Brain microvascular endothelial cell (primary cell): ENCODE measurements at regions not wholly inside any gene's neighbourhood (a gene's known extent, or its start where the extent isn't known, plus 50 kb on each side); places are given as distances from the start of the nearest gene placed in this dataset.

Experiments used
- DNase-seq: peaks from one replicate; pipeline ENCODE4 v3.0.0-alpha.2; 2020
- H3K27ac ChIP-seq: fragments of 250-450 bp; sonication (Bioruptor Pico); 2 replicates; pipeline ENCODE4 v1.5.1; 2020; ENCODE audit warnings: mild to moderate bottlenecking, moderate library complexity
- H3K27me3 ChIP-seq: fragments of 250-450 bp; sonication (Bioruptor Pico); replicated peaks from 2 replicates; pipeline ENCODE4 v1.5.1; 2020; ENCODE audit warnings: mild to moderate bottlenecking
- H3K36me3 ChIP-seq: fragments of 250-450 bp; sonication (Bioruptor Pico); replicated peaks from 2 replicates; pipeline ENCODE4 v1.5.1; 2020; ENCODE audit warnings: mild to moderate bottlenecking
- H3K4me3 ChIP-seq: 2 replicates; pipeline ENCODE4 v1.5.1; 2011; ENCODE audit warnings: low read depth, mild to moderate bottlenecking, control low read depth, low read length, moderate library complexity
- in situ Hi-C: cut with HindIII; loops from 2 replicates; pipeline ENCODE4 v1.10.0; 2017; ENCODE audit warnings: low sequenced_read_pairs, low pct_ligation_motif_present
- TF ChIP-seq, protein P1 (sequence below): IDR thresholded peaks from 2 replicates; pipeline ENCODE4 v1.5.1; 2011; ENCODE audit warnings: low read depth, mild to moderate bottlenecking, moderate library complexity, low read length, control low read depth, inconsistent platforms; ENCODE audit errors: missing control alignments

DNA sequence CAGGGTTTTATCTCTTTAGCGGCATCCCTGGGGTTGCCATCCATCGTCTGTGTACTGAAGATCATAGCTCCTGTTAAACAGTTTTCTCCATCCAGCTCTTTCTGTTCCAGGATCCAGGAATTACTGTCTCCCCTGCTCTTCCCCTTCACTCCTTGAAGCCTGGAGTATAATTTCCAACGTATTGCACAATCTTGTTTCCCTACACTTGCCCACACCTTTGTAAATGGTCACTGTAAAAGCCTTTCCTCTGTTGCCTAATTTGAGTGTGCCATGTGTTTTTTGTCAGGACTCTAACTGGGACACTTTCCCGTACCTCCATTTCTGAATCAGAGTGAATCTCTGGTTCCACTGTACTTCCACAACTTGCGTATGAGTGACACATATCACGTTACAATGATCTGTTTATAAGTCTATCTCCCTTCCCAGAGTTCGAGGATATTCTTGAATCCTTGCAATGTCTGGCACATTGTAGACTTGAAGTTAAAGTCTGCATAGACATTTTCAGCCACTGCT is 199.6 kb upstream of the SNX7 start:
- Histone ChIP-seq H3K27me3 (no peaks in the 10 kb centered on the region), H3K36me3 (no peaks in the 10 kb centered on the region), H3K27ac (no peak overlapping the region), H3K4me3 (no peak overlapping the region)
- in situ Hi-C loops: loop anchor here (25.0 kb wide), 1 partner anchor 400 kb away; no protein-coding TSS in a partner anchor
- DNase-seq: no peak
- TF ChIP-seq, protein P1, sequence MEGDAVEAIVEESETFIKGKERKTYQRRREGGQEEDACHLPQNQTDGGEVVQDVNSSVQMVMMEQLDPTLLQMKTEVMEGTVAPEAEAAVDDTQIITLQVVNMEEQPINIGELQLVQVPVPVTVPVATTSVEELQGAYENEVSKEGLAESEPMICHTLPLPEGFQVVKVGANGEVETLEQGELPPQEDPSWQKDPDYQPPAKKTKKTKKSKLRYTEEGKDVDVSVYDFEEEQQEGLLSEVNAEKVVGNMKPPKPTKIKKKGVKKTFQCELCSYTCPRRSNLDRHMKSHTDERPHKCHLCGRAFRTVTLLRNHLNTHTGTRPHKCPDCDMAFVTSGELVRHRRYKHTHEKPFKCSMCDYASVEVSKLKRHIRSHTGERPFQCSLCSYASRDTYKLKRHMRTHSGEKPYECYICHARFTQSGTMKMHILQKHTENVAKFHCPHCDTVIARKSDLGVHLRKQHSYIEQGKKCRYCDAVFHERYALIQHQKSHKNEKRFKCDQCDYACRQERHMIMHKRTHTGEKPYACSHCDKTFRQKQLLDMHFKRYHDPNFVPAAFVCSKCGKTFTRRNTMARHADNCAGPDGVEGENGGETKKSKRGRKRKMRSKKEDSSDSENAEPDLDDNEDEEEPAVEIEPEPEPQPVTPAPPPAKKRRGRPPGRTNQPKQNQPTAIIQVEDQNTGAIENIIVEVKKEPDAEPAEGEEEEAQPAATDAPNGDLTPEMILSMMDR: no peak

DNA sequence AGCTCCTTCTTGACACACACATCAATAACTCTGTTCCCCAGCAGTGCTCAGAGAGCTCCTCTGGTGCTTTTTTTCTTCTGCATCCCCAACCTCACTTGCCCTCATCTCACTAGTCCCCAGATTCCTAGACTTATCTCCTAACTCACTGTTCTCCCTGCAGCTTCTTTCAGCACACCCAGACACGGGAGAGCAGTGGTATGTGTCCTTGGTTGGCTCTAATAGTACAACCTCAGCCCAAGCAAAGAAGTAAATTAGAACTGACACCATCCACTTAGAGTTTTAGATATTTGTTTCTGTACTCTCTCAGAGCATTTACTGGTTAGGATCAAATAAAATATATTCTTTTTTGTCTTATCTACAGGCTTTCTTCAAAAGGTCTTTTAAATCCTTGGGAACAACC is 201.4 kb upstream of the SNX7 start:
- in situ Hi-C loops: loop anchor here (25.0 kb wide), 1 partner anchor 398 kb away; no protein-coding TSS in a partner anchor
- DNase-seq: no peak
- Histone ChIP-seq H3K27ac (no peak overlapping the region), H3K4me3 (no peak overlapping the region), H3K27me3 (no peaks in the 10 kb centered on the region), H3K36me3 (no peaks in the 10 kb centered on the region)
- TF ChIP-seq, protein P1: no peak

DNA sequence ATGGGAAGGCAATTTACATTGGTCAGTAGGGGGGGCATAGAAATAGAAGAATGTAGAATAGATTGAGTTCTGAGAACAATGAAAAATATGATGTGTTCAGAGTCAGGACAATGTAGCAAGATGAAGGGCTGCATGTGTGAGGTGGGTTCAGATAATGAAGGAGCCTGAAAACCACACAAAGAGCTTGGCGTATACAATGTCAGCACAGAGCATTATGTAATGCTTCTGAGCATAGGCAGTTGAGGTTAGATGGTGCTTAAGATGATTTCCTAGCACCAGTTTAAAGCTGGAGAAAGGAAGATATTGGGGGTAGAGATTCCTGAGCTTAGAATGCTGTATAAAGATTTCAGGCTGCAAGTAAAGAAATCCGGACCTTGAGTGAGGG is 202.0 kb upstream of the SNX7 start:
- no peaks in the 10 kb centered on the region for H3K36me3 ChIP-seq
- in situ Hi-C loops: loop anchor here (25.0 kb wide), 1 partner anchor 397 kb away; no protein-coding TSS in a partner anchor
- no peak overlapping the region for H3K27ac ChIP-seq
- TF ChIP-seq, protein P1: no peak
- no peak overlapping the region for H3K4me3 ChIP-seq
- no peak for DNase-seq
- H3K27me3 ChIP-seq: no peaks in the 10 kb centered on the region

DNA sequence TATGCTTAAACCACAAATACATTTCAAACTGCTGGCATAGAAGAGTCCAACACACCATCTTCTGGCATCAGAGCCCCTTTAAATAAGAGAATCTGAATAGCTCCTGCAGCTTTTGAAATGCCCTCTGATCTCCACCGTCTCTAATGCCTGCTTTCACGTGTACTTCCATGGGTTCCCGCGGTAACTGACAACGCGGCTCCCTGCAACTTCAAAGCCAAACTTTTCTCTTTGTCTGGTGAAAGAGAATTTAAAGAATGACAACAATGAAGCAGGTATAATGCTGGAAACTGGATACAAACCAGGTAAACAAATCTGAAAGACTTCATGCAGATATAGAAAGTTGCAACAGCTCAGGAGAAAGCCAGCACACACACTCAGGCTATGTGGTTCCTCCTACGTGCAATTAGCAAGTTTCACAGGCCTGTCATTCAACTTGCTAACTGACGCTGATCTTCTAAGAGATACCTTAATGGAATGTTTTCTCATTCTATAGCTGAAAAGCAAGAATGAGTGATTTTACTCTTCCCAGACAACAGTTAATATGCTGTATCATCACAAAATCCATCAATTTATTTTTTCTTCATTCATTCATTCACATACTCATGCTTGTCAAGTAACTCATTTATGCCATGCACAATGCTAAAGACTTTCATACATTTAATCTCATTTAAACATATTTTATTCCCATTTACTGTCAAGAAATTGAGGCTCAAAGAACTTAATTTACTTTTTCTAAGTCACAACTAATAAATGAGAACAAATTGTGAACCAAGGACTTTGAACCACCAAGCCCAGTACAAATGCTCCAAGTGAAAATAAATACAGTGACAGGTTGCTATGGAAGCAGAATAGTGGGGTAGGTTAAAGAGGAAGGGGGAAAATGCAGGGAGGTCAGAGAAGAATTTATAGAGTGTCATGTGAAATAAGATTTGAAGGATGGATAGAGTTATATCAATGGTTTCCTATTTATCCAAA is 202.7 kb upstream of the SNX7 start:
- in situ Hi-C loops: loop anchor here (25.0 kb wide), 1 partner anchor 396 kb away; no protein-coding TSS in a partner anchor
- no peak for DNase-seq
- H3K4me3 ChIP-seq: no peak overlapping the region

DNA sequence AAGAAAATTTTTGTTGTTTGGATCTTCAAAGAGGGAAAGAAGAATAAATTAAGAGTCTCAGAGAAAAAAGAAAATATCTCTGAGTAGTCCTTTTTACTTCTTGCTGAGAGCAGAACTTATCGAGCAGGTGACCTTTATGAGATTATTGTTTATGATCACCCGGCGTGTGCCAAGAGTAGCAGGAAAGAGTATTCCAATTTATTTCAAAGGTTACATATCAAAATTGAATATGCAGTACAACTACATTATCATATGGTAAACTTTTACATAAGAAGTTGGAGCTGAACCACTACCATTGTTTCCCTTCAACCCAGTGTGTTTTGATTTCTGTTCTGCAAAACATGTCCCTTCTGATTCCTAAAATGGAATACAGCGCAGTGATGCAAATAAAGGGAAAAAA is 204.3 kb upstream of the SNX7 start:
- H3K27ac ChIP-seq: no peak overlapping the region
- no peak overlapping the region for H3K4me3 ChIP-seq
- in situ Hi-C loops: loop anchor here (25.0 kb wide), 1 partner anchor 395 kb away; no protein-coding TSS in a partner anchor
- TF ChIP-seq, protein P1: no peak
- H3K27me3 ChIP-seq: no peaks in the 10 kb centered on the region
- no peaks in the 10 kb centered on the region for H3K36me3 ChIP-seq
- no peak for DNase-seq

More for the DNA sequence above, 202.7 kb upstream of the SNX7 start:
- TF ChIP-seq, protein P1: no peak
- Histone ChIP-seq H3K27me3 (no peaks in the 10 kb centered on the region), H3K27ac (no peak overlapping the region), H3K36me3 (no peaks in the 10 kb centered on the region)
